ENCODE measurements at regions not wholly inside any gene's neighbourhood (a gene's known extent, or its start where the extent isn't known, plus 50 kb on each side); places are given as distances from the start of the nearest gene placed in this dataset.

DNA sequence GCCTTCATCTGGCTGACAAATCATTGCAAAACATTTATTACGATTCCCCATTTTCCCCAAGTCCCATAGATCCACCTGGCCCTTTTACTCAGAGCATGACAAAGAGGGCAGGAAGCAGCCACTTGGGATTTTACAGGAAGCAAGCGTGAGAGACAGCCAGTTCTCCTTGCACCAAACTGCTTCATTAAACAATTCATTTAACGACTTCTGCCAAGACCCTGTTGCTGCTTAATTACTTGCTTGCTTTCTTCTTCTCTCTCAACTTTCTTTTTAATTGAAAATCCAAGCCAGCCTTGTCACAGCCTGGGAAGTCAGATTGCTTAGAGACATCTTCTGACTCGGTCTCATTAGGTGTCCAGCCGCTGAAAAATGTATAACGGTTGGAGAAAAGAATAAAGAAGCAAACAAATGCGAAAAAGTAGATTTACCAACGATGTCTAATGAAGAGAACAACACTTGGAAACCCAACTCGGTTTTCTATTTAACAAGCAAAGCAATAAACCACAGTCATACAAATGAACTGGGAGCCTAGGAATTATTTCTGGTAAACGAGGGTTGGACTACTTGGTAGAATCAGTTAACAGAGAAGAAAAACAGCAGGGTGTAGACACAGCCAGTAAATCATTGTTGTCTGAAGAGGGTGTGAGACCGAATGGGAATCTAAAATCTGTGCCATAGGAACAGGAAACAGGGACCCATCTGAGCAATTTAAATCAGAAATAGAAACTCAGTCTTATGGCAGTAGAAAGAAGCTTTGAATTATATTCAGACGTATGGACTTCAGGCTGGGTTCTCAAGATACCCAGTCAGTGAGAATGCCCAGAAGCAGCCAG is 298.3 kb downstream of the LRRC3B start:
- TF ChIP-seq POLR2AphosphoS5 (IDR thresholded peaks at IDR 0.05; ENCODE audit: low read depth, low read length) (no peak), FOXP2 (optimal IDR thresholded peaks at IDR 0.05; ENCODE audit: borderline replicate concordance, extremely low read depth, extremely low read length, insufficient read depth) (no peak)
- TF ChIP-seq, protein P1, sequence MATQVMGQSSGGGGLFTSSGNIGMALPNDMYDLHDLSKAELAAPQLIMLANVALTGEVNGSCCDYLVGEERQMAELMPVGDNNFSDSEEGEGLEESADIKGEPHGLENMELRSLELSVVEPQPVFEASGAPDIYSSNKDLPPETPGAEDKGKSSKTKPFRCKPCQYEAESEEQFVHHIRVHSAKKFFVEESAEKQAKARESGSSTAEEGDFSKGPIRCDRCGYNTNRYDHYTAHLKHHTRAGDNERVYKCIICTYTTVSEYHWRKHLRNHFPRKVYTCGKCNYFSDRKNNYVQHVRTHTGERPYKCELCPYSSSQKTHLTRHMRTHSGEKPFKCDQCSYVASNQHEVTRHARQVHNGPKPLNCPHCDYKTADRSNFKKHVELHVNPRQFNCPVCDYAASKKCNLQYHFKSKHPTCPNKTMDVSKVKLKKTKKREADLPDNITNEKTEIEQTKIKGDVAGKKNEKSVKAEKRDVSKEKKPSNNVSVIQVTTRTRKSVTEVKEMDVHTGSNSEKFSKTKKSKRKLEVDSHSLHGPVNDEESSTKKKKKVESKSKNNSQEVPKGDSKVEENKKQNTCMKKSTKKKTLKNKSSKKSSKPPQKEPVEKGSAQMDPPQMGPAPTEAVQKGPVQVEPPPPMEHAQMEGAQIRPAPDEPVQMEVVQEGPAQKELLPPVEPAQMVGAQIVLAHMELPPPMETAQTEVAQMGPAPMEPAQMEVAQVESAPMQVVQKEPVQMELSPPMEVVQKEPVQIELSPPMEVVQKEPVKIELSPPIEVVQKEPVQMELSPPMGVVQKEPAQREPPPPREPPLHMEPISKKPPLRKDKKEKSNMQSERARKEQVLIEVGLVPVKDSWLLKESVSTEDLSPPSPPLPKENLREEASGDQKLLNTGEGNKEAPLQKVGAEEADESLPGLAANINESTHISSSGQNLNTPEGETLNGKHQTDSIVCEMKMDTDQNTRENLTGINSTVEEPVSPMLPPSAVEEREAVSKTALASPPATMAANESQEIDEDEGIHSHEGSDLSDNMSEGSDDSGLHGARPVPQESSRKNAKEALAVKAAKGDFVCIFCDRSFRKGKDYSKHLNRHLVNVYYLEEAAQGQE (IDR thresholded peaks at IDR 0.05; ENCODE audit: insufficient read depth in 1 of 2, low read depth in 2 of 2, low read length in 2 of 2) = no peak

DNA sequence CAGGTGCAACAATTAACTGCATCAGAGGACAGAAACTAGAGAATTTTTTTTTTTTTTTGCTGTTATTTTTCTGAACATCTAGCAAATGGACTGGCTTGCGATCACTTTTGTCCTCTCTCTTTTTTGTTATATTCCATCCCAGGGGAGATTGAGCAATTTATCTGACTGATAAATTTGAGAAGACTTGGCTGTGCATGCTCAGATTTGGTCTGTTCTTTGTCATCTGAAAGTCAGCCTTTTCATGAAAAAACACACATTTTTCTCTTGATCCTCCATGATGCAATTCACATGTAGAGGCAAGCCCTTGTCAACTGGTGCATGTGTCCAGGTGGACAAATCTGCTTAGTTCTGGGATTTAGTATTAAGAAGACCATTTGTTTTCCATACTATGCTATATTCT is 309.3 kb downstream of the LRRC3B start:
- TF ChIP-seq, protein P1 (IDR thresholded peaks at IDR 0.05; ENCODE audit: insufficient read depth in 1 of 2, low read depth in 2 of 2, low read length in 2 of 2) = no peak
- no peak for TF ChIP-seq FOXP2 (optimal IDR thresholded peaks at IDR 0.05; ENCODE audit: borderline replicate concordance, extremely low read depth, extremely low read length, insufficient read depth)
- TF ChIP-seq POLR2AphosphoS5 (IDR thresholded peaks at IDR 0.05; ENCODE audit: low read depth, low read length) = no peak
- no peak for TF ChIP-seq SIN3A (IDR thresholded peaks at IDR 0.05; ENCODE audit: borderline replicate concordance, insufficient read depth, low read length)
- no peak for TF ChIP-seq TAF1 (IDR thresholded peaks at IDR 0.05; ENCODE audit: borderline replicate concordance, insufficient read depth, low read length)

DNA sequence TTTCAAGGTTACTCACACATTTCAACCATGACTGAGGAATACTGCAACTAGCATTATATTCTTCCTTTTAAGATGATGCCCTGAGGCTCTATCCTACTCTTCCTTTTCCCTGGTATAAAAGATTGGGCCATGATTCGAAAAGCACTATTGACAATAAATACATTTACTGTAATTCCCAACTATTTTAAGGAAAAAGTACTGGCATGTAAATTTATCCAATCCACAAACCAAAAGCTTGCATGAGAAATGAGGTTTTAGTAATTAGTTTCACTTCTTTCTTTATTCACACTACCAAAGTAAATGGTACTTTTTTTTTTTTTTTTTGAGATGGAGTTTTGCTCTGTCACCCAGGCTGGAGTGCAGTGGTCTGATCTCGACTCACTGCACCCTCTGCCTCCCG is 310.2 kb downstream of the LRRC3B start:
- no peak for TF ChIP-seq POLR2AphosphoS5 (IDR thresholded peaks at IDR 0.05; ENCODE audit: low read depth, low read length)
- no peak for TF ChIP-seq SIN3A (IDR thresholded peaks at IDR 0.05; ENCODE audit: borderline replicate concordance, insufficient read depth, low read length)
- no peak for TF ChIP-seq TAF1 (IDR thresholded peaks at IDR 0.05; ENCODE audit: borderline replicate concordance, insufficient read depth, low read length)
- no peak for TF ChIP-seq FOXP2 (optimal IDR thresholded peaks at IDR 0.05; ENCODE audit: borderline replicate concordance, extremely low read depth, extremely low read length, insufficient read depth)
- TF ChIP-seq, protein P1 (IDR thresholded peaks at IDR 0.05; ENCODE audit: insufficient read depth in 1 of 2, low read depth in 2 of 2, low read length in 2 of 2) = no peak

DNA sequence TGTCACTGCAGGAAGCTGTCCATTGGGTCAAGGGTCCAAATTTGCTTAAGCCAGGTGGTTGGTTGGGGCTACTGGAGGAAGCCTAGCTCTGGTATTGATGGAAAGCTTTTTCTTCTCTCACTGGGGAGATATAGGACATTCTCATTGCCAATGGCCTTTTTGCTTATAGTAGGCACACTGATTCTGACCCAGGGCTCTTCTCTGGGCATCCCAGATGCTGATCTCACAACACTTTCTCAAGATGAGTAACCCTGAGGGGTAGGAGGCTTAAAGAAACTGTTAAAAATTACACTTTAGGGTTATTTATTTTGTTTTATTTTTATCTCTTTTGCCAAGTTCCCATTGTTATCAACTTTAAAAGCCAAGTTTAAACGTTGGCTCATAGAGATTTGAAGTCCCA is 337.8 kb downstream of the LRRC3B start:
- TF ChIP-seq, protein P1 (IDR thresholded peaks at IDR 0.05; ENCODE audit: insufficient read depth in 1 of 2, low read depth in 2 of 2, low read length in 2 of 2) = no peak
- TF ChIP-seq SIN3A (IDR thresholded peaks at IDR 0.05; ENCODE audit: borderline replicate concordance, insufficient read depth, low read length) = no peak
- TF ChIP-seq TAF1 (IDR thresholded peaks at IDR 0.05; ENCODE audit: borderline replicate concordance, insufficient read depth, low read length) = no peak
- no peak for TF ChIP-seq POLR2AphosphoS5 (IDR thresholded peaks at IDR 0.05; ENCODE audit: low read depth, low read length)
- TF ChIP-seq FOXP2 (optimal IDR thresholded peaks at IDR 0.05; ENCODE audit: borderline replicate concordance, extremely low read depth, extremely low read length, insufficient read depth) = no peak
